ENCODE measurements at regions not wholly inside any gene's neighbourhood (a gene's known extent, or its start where the extent isn't known, plus 50 kb on each side); places are given as distances from the start of the nearest gene placed in this dataset.

GRCh38 chr13:73984201-73984600 lies 150.0 kb downstream of the KLF12 start:
- TF ChIP-seq POLR2A (IDR thresholded peaks at IDR 0.05) (no peak), CTCF (IDR thresholded peaks at IDR 0.05) (no peak), EP300 (IDR thresholded peaks at IDR 0.05) (no peak)

Data from ovary (tissue), 3 donors.